ENCODE measurements at regions not wholly inside any gene's neighbourhood (a gene's known extent, or its start where the extent isn't known, plus 50 kb on each side); places are given as distances from the start of the nearest gene placed in this dataset.
"Not testable (repeated sequence)": the region's sequence is repeated elsewhere in the genome, so short reads cannot be mapped to it uniquely, and the experiment has no call there.

DNA sequence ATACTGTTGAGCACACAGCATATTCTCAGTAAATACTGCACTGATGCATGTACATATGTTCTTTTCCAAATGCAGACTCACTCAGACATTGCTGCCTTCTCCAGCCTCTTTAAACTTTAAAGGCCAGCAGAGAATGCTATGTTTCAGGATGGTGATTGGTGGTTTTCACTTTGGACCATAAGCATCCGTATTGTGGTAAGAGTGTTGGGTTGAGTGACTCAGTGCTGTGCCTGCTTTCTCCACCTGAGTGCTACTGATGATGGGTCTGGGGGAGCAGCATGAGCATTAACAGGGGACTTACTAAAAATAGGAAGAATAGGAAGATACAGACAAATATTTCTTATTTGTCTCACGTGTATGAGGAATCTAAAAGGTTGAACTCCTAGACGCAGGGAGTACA is 56.3 kb upstream of the ZNF92 start:
- H3K36me3 ChIP-seq (ENCODE audit: control insufficient read depth in 3 of 3, insufficient read depth in 2 of 3, low read depth in 1 of 3, low read length in 3 of 3) = no peaks in the 10 kb centered on the region
- FAIRE-seq = no peak
- H3K4me1 ChIP-seq (ENCODE audit: control insufficient read depth in 3 of 3, insufficient read depth in 2 of 3, low read depth in 1 of 3, low read length in 2 of 3) = no peaks in the 10 kb centered on the region
- no peak overlapping the region for H3K4me3 ChIP-seq (ENCODE audit: low read depth in 1 of 3, low read length in 3 of 3)
- H3K27me3 ChIP-seq (ENCODE audit: control insufficient read depth in 3 of 3, insufficient read depth in 3 of 3, low read length in 3 of 3) = no peaks in the 10 kb centered on the region
- no peaks in the 10 kb centered on the region for H3K9me3 ChIP-seq (ENCODE audit: control insufficient read depth in 2 of 2, insufficient read depth in 1 of 2, low read depth in 1 of 2, low read length in 1 of 2)
- WGBS, 3 donors = 84 to 90% (median 87%) methylated on average over 3 of the region's 3 CpGs
- no peak for DNase-seq
- no peak overlapping the region for H3K27ac ChIP-seq (ENCODE audit: low read depth in 1 of 3, low read length in 2 of 3)

DNA sequence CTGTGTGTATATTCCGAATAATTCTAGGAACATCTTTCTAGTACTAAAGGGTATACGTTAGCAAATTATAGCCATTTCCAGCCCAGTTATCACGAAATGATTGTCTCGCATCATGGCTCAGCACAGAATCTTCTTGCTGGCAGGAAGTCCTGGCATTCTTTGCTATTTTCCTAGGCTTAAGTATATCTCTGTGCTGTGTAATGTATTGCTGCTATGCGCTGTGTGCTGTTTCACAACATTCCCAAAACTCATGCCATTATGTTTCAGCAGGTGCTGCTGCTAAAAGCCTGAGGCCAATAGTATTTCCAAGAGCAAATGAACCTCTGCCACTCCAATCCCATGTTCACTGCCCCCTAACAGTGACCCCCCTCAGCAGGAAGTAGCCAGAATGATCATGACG is 62.9 kb upstream of the ZNF92 start:
- no peak overlapping the region for H3K27ac ChIP-seq (ENCODE audit: low read depth in 1 of 3, low read length in 2 of 3)
- no peaks in the 10 kb centered on the region for H3K4me1 ChIP-seq (ENCODE audit: control insufficient read depth in 3 of 3, insufficient read depth in 2 of 3, low read depth in 1 of 3, low read length in 2 of 3)
- FAIRE-seq (no peak), DNase-seq (no peak)
- no peak overlapping the region for H3K4me3 ChIP-seq (ENCODE audit: low read depth in 1 of 3, low read length in 3 of 3)
- no peaks in the 10 kb centered on the region for H3K36me3 ChIP-seq (ENCODE audit: control insufficient read depth in 3 of 3, insufficient read depth in 2 of 3, low read depth in 1 of 3, low read length in 3 of 3)
- H3K27me3 ChIP-seq (ENCODE audit: control insufficient read depth in 3 of 3, insufficient read depth in 3 of 3, low read length in 3 of 3) = peaks cover 0 to 1% (median 0%) of the 10 kb centered on the region in 3 donors
- 85 to 91% (median 91%) methylated on average over 6 of the region's 6 CpGs for WGBS, 3 donors
- no peaks in the 10 kb centered on the region for H3K9me3 ChIP-seq (ENCODE audit: control insufficient read depth in 2 of 2, insufficient read depth in 1 of 2, low read depth in 1 of 2, low read length in 1 of 2)

DNA sequence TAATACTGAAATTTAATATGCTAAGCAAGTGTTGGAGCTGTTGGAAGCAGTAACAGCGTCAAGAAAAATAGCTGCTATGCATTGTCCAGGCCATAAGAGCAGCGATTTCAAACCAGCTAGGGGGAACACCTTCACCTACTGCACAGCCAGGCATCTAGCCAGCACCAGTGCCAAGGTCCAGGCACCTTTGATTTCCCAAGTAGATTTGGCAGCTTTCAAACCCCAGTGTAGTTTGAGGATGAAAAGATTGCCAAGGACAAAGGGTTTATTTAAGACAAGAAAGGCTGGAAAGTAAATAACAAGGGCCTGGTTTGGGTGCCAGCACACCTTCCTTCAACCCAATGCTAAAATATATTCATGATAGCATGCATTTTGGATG is 65.4 kb upstream of the ZNF92 start:
- Histone ChIP-seq H3K27ac (ENCODE audit: low read depth in 1 of 3, low read length in 2 of 3) (no peak overlapping the region), H3K27me3 (ENCODE audit: control insufficient read depth in 3 of 3, insufficient read depth in 3 of 3, low read length in 3 of 3) (peaks cover 0 to 1% (median 0%) of the 10 kb centered on the region in 3 donors), H3K4me1 (ENCODE audit: control insufficient read depth in 3 of 3, insufficient read depth in 2 of 3, low read depth in 1 of 3, low read length in 2 of 3) (no peaks in the 10 kb centered on the region), H3K4me3 (ENCODE audit: low read depth in 1 of 3, low read length in 3 of 3) (no peak overlapping the region), H3K36me3 (ENCODE audit: control insufficient read depth in 3 of 3, insufficient read depth in 2 of 3, low read depth in 1 of 3, low read length in 3 of 3) (no peaks in the 10 kb centered on the region), H3K9me3 (ENCODE audit: control insufficient read depth in 2 of 2, insufficient read depth in 1 of 2, low read depth in 1 of 2, low read length in 1 of 2) (no peaks in the 10 kb centered on the region)
- FAIRE-seq = no peak
- DNase-seq = no peak
- WGBS, 3 donors = 56 to 80% (median 59%) methylated on average over 2 of the region's 2 CpGs

DNA sequence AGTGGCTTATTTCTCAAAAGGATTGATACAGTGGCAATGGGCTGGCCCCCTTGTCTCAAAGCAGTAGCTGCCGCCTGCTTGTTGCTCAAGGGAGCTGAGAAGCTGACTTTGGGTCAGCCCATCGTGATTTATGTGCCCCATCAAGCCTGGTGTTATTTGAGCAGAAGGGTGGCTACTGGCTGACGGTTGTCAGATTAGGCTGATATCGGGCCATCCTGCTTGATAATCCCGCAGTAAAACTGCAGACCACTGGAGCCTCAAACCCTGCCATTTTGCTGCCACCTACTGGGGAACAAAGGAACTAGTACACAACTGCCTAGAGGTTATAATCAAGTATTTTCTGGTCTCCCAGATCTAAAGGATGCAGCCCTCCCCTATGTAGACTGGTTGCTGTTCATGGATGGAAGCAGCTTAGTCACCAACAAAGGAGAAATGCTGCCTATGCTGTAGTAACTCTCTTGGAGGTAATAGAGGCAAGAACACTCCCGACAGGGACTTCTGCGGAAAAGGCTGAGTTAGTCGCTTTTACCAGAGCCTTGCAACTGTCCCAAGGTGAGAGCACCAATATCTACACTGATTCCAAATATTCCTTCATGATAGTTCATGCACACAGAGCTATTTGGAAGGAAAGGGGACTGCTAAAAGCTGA is 65.9 kb upstream of the ZNF92 start:
- 45 to 47% (median 45%) methylated on average over 8 of the region's 8 CpGs for WGBS, 3 donors
- FAIRE-seq = no peak

DNA sequence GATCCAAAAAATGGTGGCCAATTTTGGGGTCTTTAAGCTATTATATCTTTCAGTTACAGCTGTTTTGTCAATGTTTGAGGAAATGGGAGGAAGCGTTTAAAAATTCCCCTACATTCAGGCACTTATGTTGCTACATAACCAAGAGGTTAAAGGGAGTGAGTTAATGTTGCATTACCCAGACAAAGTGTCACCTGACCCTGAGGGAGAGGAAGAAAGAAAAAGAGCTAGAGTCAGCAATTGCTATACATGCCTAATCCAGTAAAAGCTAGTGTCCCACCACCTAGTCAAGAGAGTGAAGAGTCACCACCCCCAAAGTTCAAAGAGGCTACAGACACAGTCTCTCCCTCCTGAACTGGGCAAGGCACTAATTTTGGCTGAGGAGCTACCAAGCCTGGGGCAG is 69.5 kb upstream of the ZNF92 start:
- DNase-seq (peak in 1 of 2 donors; percentile 28), FAIRE-seq (no peak)
- no peak overlapping the region for H3K27ac ChIP-seq (ENCODE audit: low read depth in 1 of 3, low read length in 2 of 3)
- no peak overlapping the region for H3K4me3 ChIP-seq (ENCODE audit: low read depth in 1 of 3, low read length in 3 of 3)
- peaks cover 0 to 1% (median 0%) of the 10 kb centered on the region in 3 donors for H3K27me3 ChIP-seq (ENCODE audit: control insufficient read depth in 3 of 3, insufficient read depth in 3 of 3, low read length in 3 of 3)
- whole genome bisulfite sequencing, 3 donors = 81 to 85% (median 84%) methylated on average over 1 of the region's 1 CpG
- H3K4me1 ChIP-seq (ENCODE audit: control insufficient read depth in 3 of 3, insufficient read depth in 2 of 3, low read depth in 1 of 3, low read length in 2 of 3) = no peaks in the 10 kb centered on the region
- H3K9me3 ChIP-seq (ENCODE audit: control insufficient read depth in 2 of 2, insufficient read depth in 1 of 2, low read depth in 1 of 2, low read length in 1 of 2) = no peaks in the 10 kb centered on the region
- H3K36me3 ChIP-seq (ENCODE audit: control insufficient read depth in 3 of 3, insufficient read depth in 2 of 3, low read depth in 1 of 3, low read length in 3 of 3) = no peaks in the 10 kb centered on the region

More for the DNA sequence above, 65.9 kb upstream of the ZNF92 start:
- peak; percentile 18 to 67 for DNase-seq
- Histone ChIP-seq H3K9me3 (ENCODE audit: control insufficient read depth in 2 of 2, insufficient read depth in 1 of 2, low read depth in 1 of 2, low read length in 1 of 2) (no peaks in the 10 kb centered on the region), H3K4me3 (ENCODE audit: low read depth in 1 of 3, low read length in 3 of 3) (no peak overlapping the region), H3K27me3 (ENCODE audit: control insufficient read depth in 3 of 3, insufficient read depth in 3 of 3, low read length in 3 of 3) (peaks cover 0 to 1% (median 0%) of the 10 kb centered on the region in 3 donors), H3K27ac (ENCODE audit: low read depth in 1 of 3, low read length in 2 of 3) (no peak overlapping the region), H3K4me1 (ENCODE audit: control insufficient read depth in 3 of 3, insufficient read depth in 2 of 3, low read depth in 1 of 3, low read length in 2 of 3) (no peaks in the 10 kb centered on the region), H3K36me3 (ENCODE audit: control insufficient read depth in 3 of 3, insufficient read depth in 2 of 3, low read depth in 1 of 3, low read length in 3 of 3) (no peaks in the 10 kb centered on the region)

DNA sequence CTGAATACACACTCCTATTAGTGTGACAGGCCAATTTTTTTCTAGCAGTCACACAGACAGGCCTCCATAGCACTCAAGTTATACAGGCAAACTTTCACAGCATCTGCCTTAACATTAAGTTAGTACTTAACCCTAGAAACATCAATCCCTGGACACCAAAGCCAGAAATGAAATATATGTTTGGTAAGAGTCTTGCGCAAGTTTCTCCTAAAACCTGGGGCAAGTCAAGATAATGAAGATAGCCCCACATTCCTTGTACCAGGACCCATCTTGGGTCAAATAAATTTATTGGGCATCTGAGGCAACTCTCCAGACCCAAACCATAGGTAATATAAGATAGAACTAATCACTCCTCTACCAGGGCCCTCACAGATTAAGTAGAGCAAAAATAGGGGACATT is 70.8 kb upstream of the ZNF92 start:
- Histone ChIP-seq H3K36me3 (ENCODE audit: control insufficient read depth in 3 of 3, insufficient read depth in 2 of 3, low read depth in 1 of 3, low read length in 3 of 3) (no peaks in the 10 kb centered on the region), H3K4me3 (ENCODE audit: low read depth in 1 of 3, low read length in 3 of 3) (no peak overlapping the region), H3K27me3 (ENCODE audit: control insufficient read depth in 3 of 3, insufficient read depth in 3 of 3, low read length in 3 of 3) (peaks cover 0 to 1% (median 0%) of the 10 kb centered on the region in 3 donors), H3K9me3 (ENCODE audit: control insufficient read depth in 2 of 2, insufficient read depth in 1 of 2, low read depth in 1 of 2, low read length in 1 of 2) (no peaks in the 10 kb centered on the region), H3K4me1 (ENCODE audit: control insufficient read depth in 3 of 3, insufficient read depth in 2 of 3, low read depth in 1 of 3, low read length in 2 of 3) (no peaks in the 10 kb centered on the region), H3K27ac (ENCODE audit: low read depth in 1 of 3, low read length in 2 of 3) (no peak overlapping the region)
- FAIRE-seq = no peak
- DNase-seq = no peak
- WGBS, 3 donors = 94 to 100% (median 98%) methylated on average over 1 of the region's 1 CpG

- FAIRE-seq = no peak
- WGBS, 3 donors = 49 to 75% (median 50%) methylated on average over 2 of the region's 2 CpGs
- Histone ChIP-seq H3K4me1 (ENCODE audit: control insufficient read depth in 3 of 3, insufficient read depth in 2 of 3, low read depth in 1 of 3, low read length in 2 of 3) (no peaks in the 10 kb centered on the region), H3K27ac (ENCODE audit: low read depth in 1 of 3, low read length in 2 of 3) (no peak overlapping the region), H3K27me3 (ENCODE audit: control insufficient read depth in 3 of 3, insufficient read depth in 3 of 3, low read length in 3 of 3) (no peaks in the 10 kb centered on the region), H3K9me3 (ENCODE audit: control insufficient read depth in 2 of 2, insufficient read depth in 1 of 2, low read depth in 1 of 2, low read length in 1 of 2) (no peaks in the 10 kb centered on the region), H3K4me3 (ENCODE audit: low read depth in 1 of 3, low read length in 3 of 3) (no peak overlapping the region), H3K36me3 (ENCODE audit: control insufficient read depth in 3 of 3, insufficient read depth in 2 of 3, low read depth in 1 of 3, low read length in 3 of 3) (no peaks in the 10 kb centered on the region)
- DNase-seq = no peak
These were observed 72.6 kb upstream of the ZNF92 start for GRCh38 chr7:65301007-65301406.

- no peaks in the 10 kb centered on the region for H3K4me1 ChIP-seq (ENCODE audit: control insufficient read depth in 3 of 3, insufficient read depth in 2 of 3, low read depth in 1 of 3, low read length in 2 of 3)
- H3K9me3 ChIP-seq (ENCODE audit: control insufficient read depth in 2 of 2, insufficient read depth in 1 of 2, low read depth in 1 of 2, low read length in 1 of 2) = no peaks in the 10 kb centered on the region
- 76 to 89% (median 77%) methylated on average over 2 of the region's 2 CpGs for WGBS, 3 donors
- no peaks in the 10 kb centered on the region for H3K36me3 ChIP-seq (ENCODE audit: control insufficient read depth in 3 of 3, insufficient read depth in 2 of 3, low read depth in 1 of 3, low read length in 3 of 3)
- DNase-seq = no peak
- H3K27ac ChIP-seq (ENCODE audit: low read depth in 1 of 3, low read length in 2 of 3) = no peak overlapping the region
- H3K27me3 ChIP-seq (ENCODE audit: control insufficient read depth in 3 of 3, insufficient read depth in 3 of 3, low read length in 3 of 3) = no peaks in the 10 kb centered on the region
- no peak for FAIRE-seq
- no peak overlapping the region for H3K4me3 ChIP-seq (ENCODE audit: low read depth in 1 of 3, low read length in 3 of 3)
These were observed 78.2 kb upstream of the ZNF92 start for GRCh38 chr7:65295409-65295808.

- not testable (repeated sequence) for FAIRE-seq; H3K4me1 ChIP-seq (ENCODE audit: control insufficient read depth in 3 of 3, insufficient read depth in 2 of 3, low read depth in 1 of 3, low read length in 2 of 3); H3K27ac ChIP-seq (ENCODE audit: low read depth in 1 of 3, low read length in 2 of 3); H3K27me3 ChIP-seq (ENCODE audit: control insufficient read depth in 3 of 3, insufficient read depth in 3 of 3, low read length in 3 of 3); H3K4me3 ChIP-seq (ENCODE audit: low read depth in 1 of 3, low read length in 3 of 3); H3K9me3 ChIP-seq (ENCODE audit: control insufficient read depth in 2 of 2, insufficient read depth in 1 of 2, low read depth in 1 of 2, low read length in 1 of 2); DNase-seq; H3K36me3 ChIP-seq (ENCODE audit: control insufficient read depth in 3 of 3, insufficient read depth in 2 of 3, low read depth in 1 of 3, low read length in 3 of 3)
- WGBS, 3 donors = 93 to 95% (median 94%) methylated on average over 9 of the region's 9 CpGs
These were observed 83.3 kb upstream of the ZNF92 start for GRCh38 chr7:65290340-65290739.

Measured in small intestine (tissue), 7 donors.